ENCODE measurements at regions not wholly inside any gene's neighbourhood (a gene's known extent, or its start where the extent isn't known, plus 50 kb on each side); places are given as distances from the start of the nearest gene placed in this dataset.

- no peak for TF ChIP-seq CTCF (IDR thresholded peaks at IDR 0.05)
- TF ChIP-seq POLR2AphosphoS5 (IDR thresholded peaks at IDR 0.05; ENCODE audit: low read depth, low read length) = no peak
- no peak for TF ChIP-seq TCF7L2 (IDR thresholded peaks at IDR 0.05; ENCODE audit: low read depth, low read length)
These were observed 268.2 kb downstream of the BRINP1 start for GRCh38 chr9:119101048-119101447.

All from Panc1 (cell line).